GM12872 (cell line): ENCODE measurements at regions not wholly inside any gene's neighbourhood (a gene's known extent, or its start where the extent isn't known, plus 50 kb on each side); places are given as distances from the start of the nearest gene placed in this dataset.

Experiments
- TF ChIP-seq, protein P1 (sequence below): IDR thresholded peaks from 3 replicates; pipeline ENCODE4 v1.5.1; 2011; ENCODE audit warnings: low read depth, mild to moderate bottlenecking, low read length, moderate library complexity; ENCODE audit not compliant: insufficient read depth

DNA sequence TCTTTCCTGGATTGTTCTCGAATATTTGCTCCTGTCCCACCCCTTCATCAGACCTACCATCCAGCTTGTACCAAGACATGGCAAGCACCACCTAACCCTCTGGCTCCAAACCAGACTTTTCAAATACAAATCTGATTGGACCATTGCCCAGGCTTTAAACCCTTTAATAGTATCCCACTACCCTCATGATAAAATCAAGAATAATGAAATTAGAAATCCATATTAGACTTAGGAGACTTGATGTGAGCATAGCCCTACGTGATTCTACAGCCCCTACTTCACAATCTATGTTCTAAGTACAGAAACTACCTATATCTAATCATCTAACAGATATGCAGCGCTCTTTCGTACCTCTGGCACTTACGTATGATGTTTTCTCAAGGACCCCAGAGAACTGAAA, 375.2 kb upstream of the CPEB2 start:
- TF ChIP-seq, protein P1, sequence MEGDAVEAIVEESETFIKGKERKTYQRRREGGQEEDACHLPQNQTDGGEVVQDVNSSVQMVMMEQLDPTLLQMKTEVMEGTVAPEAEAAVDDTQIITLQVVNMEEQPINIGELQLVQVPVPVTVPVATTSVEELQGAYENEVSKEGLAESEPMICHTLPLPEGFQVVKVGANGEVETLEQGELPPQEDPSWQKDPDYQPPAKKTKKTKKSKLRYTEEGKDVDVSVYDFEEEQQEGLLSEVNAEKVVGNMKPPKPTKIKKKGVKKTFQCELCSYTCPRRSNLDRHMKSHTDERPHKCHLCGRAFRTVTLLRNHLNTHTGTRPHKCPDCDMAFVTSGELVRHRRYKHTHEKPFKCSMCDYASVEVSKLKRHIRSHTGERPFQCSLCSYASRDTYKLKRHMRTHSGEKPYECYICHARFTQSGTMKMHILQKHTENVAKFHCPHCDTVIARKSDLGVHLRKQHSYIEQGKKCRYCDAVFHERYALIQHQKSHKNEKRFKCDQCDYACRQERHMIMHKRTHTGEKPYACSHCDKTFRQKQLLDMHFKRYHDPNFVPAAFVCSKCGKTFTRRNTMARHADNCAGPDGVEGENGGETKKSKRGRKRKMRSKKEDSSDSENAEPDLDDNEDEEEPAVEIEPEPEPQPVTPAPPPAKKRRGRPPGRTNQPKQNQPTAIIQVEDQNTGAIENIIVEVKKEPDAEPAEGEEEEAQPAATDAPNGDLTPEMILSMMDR, result no peak

DNA sequence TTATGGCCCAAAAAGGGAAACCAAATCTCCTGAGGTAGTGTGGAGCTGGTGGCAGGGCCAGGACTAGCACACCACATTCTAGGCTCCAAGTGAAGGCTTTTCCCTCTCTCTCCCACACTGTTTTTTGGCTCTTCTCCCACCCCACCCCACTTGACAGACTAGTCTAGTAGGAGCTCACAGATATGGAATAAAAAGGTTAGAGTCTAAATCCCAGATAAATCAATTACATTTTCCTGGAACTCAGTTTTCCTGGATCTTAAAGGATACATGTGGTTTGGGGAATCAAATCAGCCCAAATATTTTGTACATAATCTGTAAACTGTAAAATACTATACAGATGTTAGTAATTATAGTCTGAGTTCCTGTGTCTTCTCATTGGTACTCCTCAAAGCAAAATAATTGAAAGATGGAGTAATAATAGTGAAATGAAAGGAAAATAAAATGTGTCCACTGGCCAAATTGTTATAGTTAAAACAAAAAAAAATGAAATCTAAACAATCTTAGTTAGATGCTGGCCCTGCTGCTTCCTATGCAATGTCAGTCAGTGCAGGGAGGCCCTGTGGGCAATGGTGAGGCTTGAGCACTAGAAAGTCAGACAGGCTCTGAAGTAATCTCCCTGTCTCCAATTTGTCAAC, 370.4 kb upstream of the CPEB2 start:
- TF ChIP-seq, protein P1, result no peak

DNA sequence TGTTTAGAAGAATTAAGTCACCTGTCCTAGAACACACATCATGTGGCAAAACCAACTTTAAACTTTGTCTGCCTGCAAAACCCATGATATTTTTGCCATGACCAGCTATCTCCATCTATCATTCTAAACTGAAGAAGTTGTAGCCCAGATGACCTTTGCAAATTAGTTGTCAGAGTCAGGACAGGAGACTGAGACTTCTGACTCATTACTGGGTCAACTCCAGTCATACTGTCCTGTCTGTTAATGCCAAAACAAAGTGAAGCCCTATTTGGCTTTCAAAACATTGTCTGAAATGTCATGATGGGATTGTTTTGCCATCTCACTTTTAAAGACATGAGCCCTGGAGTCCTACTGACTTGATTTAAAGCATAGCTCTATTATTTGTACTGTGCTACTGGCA, 365.7 kb upstream of the CPEB2 start:
- TF ChIP-seq, protein P1, result no peak

DNA sequence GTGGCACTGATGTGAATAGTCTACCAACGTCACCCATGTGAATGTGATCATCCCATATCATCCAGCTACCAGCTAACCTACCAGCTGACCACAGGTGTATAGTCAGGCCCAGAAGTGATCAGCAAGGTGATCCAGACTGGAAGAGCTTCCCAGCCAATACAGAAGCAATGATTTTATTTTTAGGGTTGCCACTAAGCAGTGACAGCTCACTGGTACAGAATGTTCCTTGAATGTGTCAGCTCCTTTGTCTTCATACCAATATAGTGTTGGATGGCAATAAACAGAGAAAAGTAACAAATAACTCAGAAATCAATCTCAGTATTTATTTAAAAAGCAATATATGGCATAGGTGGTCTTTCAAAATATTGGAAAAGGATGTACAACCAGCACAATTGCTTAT, 361.8 kb upstream of the CPEB2 start:
- TF ChIP-seq, protein P1, result no peak

DNA sequence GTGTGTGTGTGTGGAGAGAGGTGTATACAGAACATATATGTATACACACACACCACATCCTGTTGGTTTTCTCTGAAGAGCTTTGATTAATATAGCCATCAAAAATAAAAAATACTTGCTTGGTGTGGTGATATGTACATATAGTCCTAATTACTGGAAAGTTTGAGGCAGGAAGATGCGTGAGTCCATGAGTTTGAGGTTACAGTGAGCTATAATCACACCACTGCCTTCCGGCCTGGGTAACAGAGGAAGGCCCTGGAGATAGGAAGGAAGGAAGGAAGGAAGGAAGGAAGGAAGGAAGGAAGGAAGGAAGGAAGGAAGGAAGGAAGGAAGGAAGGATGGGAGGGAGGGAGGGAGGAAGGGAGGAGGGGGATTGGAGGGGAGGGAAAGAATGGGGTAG, 360.4 kb upstream of the CPEB2 start:
- TF ChIP-seq, protein P1, result no peak

DNA sequence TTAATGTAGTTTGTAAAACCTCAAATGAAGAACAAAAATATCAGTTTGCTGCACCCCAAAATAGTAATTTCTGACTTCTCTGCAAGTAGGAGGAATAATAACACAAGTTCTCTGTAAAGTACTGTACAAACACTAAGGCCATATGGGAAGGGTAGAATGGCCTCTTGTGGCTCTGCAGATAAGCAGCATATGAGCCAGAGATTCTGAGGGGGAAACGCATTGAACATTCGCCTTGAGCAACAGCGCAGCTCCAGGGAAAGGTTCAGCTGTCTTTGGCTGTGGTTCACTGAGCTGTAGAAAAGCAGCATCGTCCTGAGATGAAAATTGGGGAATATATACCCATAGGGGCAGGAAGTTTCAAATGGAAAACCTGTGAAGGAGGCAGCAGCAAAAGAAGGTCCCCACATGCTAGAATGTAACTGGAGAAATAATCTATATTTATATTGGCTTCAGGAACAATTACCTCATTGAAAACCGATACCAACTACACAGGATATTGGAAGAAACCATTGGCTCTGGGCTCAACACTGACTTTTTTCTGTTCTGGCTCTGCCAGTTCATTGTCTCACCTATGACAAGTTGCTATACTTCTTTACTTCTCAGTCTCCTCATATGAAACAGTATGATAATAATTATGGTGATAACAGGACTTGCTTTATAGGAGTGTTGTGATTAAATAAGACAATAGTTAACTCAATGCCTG, 357.6 kb upstream of the CPEB2 start:
- TF ChIP-seq, protein P1, result no peak

DNA sequence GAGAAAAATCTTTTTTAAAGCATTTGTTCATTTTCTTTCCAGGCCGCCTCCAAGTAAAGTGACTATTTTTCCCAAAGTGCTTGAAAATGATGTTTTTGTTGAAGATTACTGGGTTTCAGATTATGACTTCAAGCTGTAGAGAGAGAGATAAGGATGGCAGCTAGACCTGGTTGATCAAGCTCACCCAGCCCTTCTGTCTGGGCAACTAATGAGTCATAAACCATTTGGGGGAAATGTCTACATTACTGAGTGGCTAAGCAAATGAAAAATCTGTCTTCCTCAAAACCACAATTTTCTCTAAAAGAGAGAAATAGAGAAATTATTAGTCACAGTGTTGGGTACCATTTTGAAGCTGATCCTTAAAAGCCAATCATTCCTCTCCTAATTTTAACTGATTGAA, 355.4 kb upstream of the CPEB2 start:
- TF ChIP-seq, protein P1, result no peak
